ENCODE measurements at regions not wholly inside any gene's neighbourhood (a gene's known extent, or its start where the extent isn't known, plus 50 kb on each side); places are given as distances from the start of the nearest gene placed in this dataset.
"Not testable (repeated sequence)": the region's sequence is repeated elsewhere in the genome, so short reads cannot be mapped to it uniquely, and the experiment has no call there.

- not testable (repeated sequence) for DNase-seq
Measured at GRCh38 chr16:21536740-21537139, 62.6 kb upstream of the METTL9 start.

DNA sequence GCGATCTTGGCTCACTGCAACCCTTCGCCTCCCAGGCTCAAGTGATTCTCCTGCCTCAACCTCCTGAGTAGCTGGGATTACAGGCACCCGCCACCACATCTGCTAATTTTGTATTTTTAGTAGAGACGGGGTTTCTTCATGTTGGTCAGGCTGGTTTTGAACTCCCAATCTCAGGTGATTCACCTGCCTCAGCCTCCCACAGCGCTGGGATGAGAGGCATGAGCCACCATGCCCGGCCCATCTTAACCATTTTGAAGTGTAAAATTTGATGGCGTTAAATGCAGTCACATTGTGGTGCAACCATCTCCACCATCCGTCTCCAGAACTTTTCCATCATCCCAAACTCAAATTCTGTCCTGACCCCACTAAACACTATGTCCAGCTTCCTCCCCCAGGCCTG, 61.8 kb upstream of the METTL9 start:
- DNase-seq, result not testable (repeated sequence)

DNA sequence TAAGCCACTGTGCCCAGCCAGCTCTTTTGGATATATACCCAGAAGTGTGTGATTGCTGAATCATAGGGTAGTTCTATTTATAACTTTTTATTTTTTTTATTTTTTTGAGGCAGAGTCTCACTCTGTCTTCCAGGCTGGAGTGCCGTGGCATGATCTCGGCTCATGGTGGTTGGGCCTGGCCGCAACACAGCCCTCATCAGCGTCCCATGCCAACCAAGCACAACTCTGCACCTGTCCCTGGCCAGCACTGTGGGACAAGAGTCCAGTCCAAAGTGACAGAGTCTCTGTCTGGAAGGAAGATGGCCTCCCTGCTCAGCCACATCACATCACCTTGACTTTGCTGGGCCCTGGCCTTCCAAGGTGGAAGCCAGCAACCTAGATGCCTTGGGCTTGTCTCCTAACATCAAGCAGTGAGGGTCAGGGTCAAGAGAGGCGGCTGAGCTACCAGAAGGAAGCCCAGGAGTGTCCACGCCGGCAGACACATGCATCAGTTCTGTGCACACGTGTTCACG, 60.2 kb upstream of the METTL9 start:
- DNase-seq, result not testable (repeated sequence)

DNA sequence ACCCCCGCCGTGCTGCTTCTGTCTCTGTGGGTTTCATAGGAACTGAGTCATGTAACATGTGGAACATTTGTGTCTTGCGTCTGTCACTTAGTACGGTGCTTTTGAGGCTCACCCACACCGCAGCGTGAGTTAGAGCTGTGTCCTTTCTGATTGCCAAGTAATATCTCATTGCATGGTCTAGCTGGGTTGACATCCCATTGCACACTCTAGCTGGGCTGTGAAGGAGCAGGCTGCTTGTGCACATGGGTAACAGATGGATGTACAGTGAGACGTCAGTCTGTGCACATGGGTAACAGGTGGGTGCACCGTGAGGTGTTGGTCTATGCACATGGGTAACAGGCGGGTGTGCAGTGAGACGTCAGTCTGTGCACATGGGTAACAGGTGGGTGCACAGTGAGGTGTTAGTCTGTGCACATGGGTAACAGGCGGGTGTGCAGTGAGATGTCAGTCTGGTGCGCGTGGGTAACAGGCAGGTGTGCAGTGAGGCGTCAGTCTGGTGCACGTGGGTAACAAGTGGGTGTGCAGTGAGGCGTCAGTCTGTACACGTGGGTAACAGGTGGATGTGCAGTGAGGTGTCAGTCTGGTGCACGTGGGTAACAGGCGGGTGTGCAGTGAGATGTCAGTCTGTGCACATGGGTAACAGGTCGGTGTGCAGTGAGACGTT, 58.5 kb upstream of the METTL9 start:
- DNase-seq, result peak; percentile 33

GRCh38 chr16:21541611-21542051, 57.7 kb upstream of the METTL9 start:
- not testable (repeated sequence) for DNase-seq

DNA sequence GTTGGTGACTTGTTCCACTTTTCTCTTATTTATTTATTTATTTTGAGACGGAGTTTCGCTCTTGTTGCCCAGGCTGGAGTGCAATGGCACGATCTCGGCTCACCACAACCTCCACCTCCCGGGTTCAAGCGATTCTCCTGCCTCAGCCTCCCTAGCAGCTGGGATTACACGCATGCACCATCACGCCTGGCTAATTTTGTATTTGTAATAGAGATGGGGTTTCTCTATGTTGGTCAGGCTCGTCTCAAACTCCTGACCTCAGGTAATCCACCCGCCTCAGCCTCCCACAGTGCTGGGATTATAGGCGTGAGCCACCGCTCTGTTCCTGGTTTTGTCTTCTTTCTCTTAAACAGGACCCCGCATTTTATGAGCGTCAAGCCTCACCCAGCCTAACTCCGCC, 57.3 kb upstream of the METTL9 start:
- DNase-seq, result not testable (repeated sequence)

GRCh38 chr16:21542491-21543124, 56.8 kb upstream of the METTL9 start:
- DNase-seq, result not testable (repeated sequence)

DNA sequence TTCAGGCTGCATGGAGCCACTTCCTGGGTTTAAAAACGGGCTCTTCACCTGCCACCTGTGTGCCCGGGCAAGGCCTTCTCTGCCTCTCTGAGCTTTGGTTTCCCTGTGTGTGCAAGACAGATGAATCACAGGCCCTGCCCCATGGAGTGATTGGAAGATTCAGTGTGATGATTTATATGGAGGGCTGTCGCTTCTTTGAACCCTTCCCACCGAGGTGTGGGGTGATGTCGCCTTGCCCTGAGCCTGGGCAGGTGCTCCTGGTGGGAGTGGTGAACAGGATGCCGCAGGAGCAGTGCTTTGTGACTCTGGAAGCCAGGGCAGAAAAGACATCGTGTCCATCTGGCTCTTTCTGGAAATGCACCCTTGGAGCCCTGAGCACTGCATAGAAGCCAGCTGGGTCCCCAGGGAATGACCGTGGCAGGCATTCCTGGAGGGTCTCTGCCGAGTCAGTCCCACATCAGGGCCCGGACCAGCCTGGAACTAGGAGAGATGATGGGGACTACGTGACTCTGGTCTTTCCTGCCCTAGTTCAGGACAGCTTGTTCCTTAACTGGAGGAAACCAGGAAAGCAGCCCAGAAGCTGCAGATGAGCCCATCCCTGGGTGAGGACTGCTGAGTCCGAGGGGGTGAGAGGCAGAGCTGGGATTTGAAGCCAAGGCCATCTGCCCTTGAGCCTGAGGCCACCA, 56.1 kb upstream of the METTL9 start:
- not testable (repeated sequence) for DNase-seq

DNA sequence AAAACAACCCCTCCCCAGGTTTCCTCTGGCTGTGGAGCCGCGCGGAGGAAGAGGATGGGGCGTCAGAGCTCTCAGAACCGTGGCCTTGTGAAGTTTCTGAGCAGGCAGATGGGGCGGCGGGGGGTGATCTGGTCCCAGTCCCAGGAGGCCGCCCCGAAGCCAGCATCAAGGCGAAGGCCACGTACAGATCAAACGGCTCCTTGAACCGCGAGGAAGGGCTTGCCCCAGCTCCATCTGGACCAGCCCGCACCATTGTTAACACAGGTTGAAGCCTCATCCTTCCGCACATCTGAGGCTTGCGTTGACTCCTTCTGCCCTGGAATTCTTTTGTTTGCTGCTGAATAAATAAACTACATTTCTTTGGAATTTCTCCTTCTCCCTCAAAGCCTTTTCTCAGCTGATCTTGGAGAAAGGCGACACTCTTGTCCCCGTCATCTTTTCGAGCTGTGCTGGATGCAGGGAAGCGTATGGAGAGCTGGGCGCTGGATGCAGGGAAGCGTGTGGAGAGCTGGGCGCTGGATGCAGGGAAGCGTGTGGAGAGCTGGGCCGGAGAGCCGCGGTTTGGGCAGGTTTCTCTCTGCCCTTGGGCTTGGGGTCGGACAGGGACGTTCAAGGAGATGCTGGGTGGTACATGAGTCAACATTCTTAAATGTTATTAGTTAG, 53.6 kb upstream of the METTL9 start:
- not testable (repeated sequence) for DNase-seq

- not testable (repeated sequence) for DNase-seq
Measured at GRCh38 chr16:21549396-21549795, 50.0 kb upstream of the METTL9 start.
